Gastrocnemius medialis (tissue), 4 donors: ENCODE measurements at regions not wholly inside any gene's neighbourhood (a gene's known extent, or its start where the extent isn't known, plus 50 kb on each side); places are given as distances from the start of the nearest gene placed in this dataset.

Experiments
- CTCF ChIP-seq, 5 experiments: fragments of 450-650 bp in 3 of 5; fragments of 200-600 bp in 2 of 5; sonication (generic) in 2 of 5; IDR thresholded peaks in 4 of 5; conservative IDR thresholded peaks in 1 of 5; 1 replicate in 4 of 5; 2 replicates in 1 of 5; pipeline ENCODE4 v1.5.1; 2016 to 2019; ENCODE audit warnings: antibody characterized with exemption in 5 of 5, mild to moderate bottlenecking in 3 of 5, moderate library complexity in 3 of 5
- POLR2A ChIP-seq, 2 donors: fragments of 450-650 bp; IDR thresholded peaks; one replicate each; pipeline ENCODE4 v1.6.1; 2017; ENCODE audit warnings: antibody characterized with exemption in 2 of 2, mild to moderate bottlenecking in 2 of 2, moderate library complexity in 2 of 2

GRCh38 chr4:82017680-82018079 is 356.1 kb downstream of the HNRNPD start:
- no peak for TF ChIP-seq CTCF (IDR thresholded peaks at IDR 0.05 in 4 of 5, conservative IDR thresholded peaks at IDR 0.05 in 1 of 5)
- no peak for TF ChIP-seq POLR2A (IDR thresholded peaks at IDR 0.05)
